Hematopoietic multipotent progenitor cell treated with erythropoietin and hydrocortisone succinate and interleukin-3 and kit ligand, for 4 days (in vitro differentiated cells): ENCODE measurements at regions not wholly inside any gene's neighbourhood (a gene's known extent, or its start where the extent isn't known, plus 50 kb on each side); places are given as distances from the start of the nearest gene placed in this dataset.
"Not testable (repeated sequence)": the region's sequence is repeated elsewhere in the genome, so short reads cannot be mapped to it uniquely, and the experiment has no call there.

ENCODE experiments used
- DNase-seq: peaks from one replicate; pipeline ENCODE4 v3.0.0-alpha.2; 2015

DNA sequence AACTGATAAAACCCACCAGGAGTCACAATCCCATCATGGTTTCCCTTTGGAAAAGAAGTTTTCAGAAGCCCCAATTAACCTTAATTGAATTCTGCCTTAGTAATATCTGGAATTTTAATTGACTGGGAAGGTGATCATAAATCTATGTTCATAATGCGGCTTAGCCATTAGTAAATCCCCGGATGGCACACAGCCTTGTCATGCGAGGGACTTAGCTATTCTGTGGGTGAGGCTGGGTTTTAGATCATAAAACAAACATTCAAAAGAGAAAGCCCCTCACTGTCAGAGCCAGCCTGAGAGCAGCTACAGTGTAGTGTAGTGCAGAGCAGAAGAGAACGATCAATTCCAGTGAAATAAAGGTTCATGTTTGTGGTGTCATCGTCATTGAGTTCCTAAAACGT lies 124.0 kb upstream of the NOCT start:
- DNase-seq = no peak

GRCh38 chr4:138890891-138891570 lies 124.5 kb upstream of the NOCT start:
- DNase-seq = no peak

DNA sequence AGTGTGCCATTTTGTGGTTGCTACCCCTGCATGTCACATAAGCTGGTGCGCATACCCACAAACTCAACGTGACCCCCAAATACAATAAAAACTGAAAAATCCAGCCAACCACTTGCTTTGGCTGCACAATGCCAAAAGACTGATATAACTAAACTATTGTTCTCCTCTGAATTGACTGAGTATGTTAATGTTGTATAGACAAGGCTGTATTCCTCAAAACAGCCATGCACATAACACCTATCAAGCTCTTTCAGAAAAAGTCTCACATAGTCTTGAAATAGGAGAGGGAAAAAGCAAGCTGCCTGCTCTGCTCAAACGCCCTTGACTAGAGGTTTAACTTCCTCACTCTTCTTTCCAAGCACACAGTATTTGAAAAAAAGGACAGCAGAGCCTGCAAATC lies 126.4 kb upstream of the NOCT start:
- DNase-seq = no peak

GRCh38 chr4:138887741-138888140 lies 127.8 kb upstream of the NOCT start:
- DNase-seq = no peak

- no peak for DNase-seq
These were observed 128.2 kb upstream of the NOCT start for GRCh38 chr4:138887341-138887740.

- no peak for DNase-seq
These were observed 135.8 kb upstream of the NOCT start for GRCh38 chr4:138879757-138880156.

- no peak for DNase-seq
These were observed 139.5 kb upstream of the NOCT start for GRCh38 chr4:138875891-138876608.

- DNase-seq = no peak
These were observed 144.1 kb upstream of the NOCT start for GRCh38 chr4:138871555-138871875.

- DNase-seq = peak; percentile 83
These were observed 144.6 kb upstream of the NOCT start for GRCh38 chr4:138870737-138871554.

DNA sequence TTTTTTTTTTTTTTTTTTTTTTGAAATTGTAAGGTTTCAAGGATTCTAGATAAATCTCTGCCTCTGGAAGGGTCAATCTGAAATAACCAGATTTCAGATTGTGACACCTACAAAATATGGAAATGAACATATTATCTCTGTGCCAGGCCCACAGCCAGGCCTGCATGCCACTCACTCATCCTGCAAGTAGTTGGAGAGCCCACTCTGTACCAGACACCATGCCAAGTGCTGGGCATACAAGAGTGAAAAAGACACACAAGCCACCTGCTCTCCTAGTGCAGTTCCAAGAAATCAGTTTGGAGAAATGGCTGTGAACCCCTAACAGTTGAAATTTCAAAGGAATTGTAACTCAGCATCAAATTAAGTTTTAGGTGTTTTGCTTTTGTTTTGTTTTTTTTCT lies 145.9 kb upstream of the NOCT start:
- DNase-seq = no peak

GRCh38 chr4:138869165-138869564 lies 146.4 kb upstream of the NOCT start:
- DNase-seq = no peak

DNA sequence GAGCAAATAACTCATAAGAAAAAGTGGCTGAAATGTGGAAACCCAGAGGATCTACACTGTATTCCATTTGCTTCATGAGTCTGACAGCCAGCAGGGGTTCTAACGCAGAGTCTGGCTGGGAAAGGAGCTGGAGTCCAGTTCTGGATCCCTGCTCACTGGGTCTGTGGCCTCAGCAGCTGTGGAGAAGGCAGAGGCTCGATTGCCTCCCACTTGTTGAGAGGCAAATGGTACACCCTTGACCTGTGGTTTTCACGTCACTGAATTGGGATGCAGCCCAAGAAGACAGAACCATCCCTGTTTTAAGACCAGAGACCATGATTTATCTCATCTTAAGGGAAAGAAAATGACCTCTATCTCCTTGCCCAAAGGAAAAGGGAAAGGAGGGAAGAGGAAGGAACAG lies 147.0 kb upstream of the NOCT start:
- no peak for DNase-seq

DNA sequence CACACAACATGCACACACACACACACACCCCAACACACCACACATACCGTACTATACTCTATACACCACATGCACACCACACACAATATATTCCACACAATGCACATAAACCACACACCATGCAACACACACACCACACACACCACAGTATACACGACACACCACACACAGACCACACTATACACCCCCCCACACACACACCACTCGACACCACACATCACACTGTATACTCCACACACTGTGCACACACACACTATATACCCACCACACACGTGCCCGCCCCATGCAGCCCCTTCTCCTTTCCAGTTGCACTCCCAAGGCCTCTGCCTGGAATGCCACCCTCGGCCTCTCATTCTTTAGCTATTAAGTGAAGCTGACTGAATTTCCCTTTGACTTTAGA lies 148.2 kb upstream of the NOCT start:
- no peak for DNase-seq

GRCh38 chr4:138866314-138866713 lies 149.3 kb upstream of the NOCT start:
- DNase-seq = no peak

DNA sequence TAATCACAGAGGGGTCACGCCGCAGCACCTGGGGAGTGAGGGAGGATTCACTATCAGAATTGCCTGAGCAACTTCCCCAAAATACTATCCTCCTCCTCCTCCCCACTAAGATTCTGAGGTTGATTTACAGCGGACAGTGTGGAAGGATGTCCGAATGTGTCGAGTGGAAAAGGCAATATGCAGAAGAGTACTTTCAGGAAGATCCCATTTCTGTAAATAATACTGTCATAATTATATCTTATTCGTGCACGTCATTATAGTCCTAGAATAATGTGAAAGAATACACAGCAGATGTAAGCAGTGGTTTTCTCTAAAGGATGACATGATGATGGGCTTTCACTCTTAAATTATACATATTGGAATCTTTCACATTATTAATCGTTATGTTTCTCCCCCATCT lies 149.8 kb upstream of the NOCT start:
- no peak for DNase-seq

DNA sequence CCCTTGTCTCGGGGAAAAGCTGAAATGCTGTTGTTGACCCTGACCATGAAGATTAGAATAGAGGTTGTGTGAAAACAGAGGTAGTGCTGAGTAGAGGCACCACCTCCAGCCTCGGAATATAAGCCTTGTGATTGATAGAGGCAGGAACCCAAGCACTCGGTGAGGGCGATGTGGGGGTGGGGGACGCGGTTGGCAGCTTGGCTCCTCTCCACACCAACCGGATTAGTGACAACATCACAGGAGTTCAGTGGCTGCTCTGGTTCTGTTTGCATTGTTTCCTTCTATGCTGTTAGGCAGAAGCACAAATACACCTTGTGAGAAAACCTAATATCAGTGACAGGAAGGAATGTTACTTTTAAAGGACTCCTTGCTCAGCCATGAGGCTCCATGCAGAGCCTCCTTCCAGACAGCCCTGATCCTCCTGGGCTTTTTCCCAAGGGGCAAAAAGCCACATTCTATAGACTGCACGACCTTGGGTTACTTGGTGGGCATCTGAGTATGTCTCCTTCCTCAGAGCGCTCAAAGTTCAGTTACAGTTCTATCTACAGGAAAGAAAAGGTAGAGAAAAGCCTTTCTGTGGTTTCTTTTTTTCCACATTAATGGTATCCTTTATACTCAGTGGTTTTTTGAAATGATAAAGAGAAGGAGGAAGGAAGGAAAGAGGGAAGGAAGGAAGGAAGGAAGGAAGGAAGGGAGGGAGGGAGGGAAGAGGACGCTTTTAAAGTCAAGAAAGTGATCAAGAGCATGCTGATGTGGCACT lies 150.4 kb upstream of the NOCT start:
- peak; percentile 29 for DNase-seq

DNA sequence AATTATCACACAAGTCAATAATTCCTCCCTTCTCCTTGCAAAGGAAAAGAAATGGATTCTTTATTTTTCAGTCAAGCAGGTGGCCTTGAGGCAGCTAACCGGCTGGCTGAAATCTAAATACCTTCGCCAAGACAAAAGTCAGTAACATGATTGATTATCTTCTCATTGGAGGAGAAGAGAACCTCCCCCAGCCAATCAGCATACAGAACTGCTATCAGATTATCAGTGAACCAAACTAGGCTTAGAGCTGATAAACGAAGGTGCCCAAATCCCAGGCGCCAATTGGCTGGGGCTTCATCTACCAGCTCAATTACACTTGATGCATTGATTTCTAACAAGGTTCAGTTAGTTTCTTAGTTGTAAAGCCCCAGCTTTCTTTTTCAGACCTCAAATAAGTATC lies 152.4 kb upstream of the NOCT start:
- no peak for DNase-seq

DNA sequence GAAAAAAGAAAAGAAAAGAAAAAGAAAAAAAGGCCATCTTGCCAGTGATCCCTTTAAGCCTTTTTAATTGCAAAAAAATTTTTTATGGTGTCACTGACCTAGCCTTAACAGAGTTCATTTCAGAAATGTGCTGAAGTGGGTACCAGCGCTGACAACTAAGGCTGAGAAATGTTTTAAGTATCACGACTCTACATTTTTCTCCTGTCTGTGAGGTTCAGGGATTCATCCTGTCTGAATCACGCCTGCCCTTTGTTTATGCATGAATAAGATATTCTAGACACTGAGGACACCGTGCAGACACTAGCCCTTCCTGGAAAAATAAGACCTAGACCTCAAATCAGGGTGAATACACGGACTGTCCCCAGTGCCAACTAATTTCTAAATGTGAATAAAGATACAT lies 154.4 kb upstream of the NOCT start:
- no peak for DNase-seq

GRCh38 chr4:138860357-138860756 lies 155.2 kb upstream of the NOCT start:
- not testable (repeated sequence) for DNase-seq

DNA sequence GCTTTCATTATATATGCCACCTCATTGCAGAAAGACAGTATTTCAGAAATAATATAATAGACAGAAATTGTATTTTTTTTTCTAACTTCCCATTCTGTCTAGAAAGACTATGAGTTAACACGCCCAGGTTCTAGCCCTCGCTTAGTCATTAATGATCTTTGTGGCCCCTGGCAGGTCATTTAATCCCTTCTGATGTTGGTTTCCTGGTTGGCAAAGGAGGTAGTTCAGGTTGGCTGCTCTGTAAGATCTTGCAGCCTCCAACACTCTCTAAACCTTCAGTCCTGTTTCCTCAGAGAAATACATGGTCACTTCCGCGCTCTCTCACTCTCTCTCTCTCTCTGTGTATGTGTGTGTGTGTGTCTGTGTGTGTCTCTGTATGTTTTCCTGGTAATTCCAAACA lies 156.3 kb upstream of the NOCT start:
- no peak for DNase-seq

DNA sequence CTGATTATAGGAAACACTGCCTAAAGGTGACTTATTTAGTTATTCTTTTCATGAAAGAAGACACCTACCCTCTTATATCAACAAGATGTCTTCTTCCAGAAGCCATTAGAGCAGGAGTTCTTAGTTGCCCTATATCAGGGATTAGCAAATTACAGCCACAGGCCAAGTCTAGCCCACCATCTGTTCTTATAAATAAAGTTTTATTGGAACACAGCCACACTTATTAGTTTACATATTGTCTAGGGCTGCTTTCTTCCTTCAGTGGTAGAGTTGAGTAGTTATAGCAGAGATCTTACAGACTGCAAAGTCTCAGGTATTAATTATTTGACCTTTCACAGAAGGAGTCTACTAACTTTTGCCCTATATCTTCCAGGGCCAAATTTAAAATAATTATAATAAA lies 157.2 kb upstream of the NOCT start:
- no peak for DNase-seq

DNA sequence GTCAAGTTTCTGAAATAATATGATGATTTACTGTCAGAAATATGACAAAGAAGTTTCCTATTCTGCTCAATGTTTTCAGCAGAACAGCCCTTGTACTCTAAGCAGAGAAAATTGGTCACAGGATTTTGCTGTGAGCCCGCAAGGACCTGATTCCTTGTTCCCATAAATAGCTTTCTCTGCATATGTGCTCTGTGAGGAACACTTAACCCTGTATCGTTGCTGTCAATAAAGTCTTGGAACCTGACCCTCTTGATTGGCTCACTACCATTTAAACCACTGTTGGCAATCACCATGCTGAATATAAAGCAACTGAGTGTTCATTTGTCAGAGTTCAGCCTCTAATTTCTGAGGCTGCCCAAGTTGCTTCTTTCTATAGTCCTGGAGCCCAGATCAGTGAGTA lies 158.2 kb upstream of the NOCT start:
- DNase-seq = no peak

GRCh38 chr4:138852681-138853080 lies 162.9 kb upstream of the NOCT start:
- no peak for DNase-seq
